GM21723 (cell line): ENCODE measurements at regions not wholly inside any gene's neighbourhood (a gene's known extent, or its start where the extent isn't known, plus 50 kb on each side); places are given as distances from the start of the nearest gene placed in this dataset.
"Not testable (repeated sequence)": the region's sequence is repeated elsewhere in the genome, so short reads cannot be mapped to it uniquely, and the experiment has no call there.

Experiments used
- ATAC-seq: cut with Tn5 transposase; IDR thresholded peaks from one replicate; pipeline ENCODE4 v1.9.1; 2021; ENCODE audit warnings: mild to moderate bottlenecking, moderate library complexity; ENCODE audit not compliant: unreplicated experiment

GRCh38 chr4:148964456-148964855 lies 522.2 kb upstream of the NR3C2 start:
- ATAC-seq = no peak

DNA sequence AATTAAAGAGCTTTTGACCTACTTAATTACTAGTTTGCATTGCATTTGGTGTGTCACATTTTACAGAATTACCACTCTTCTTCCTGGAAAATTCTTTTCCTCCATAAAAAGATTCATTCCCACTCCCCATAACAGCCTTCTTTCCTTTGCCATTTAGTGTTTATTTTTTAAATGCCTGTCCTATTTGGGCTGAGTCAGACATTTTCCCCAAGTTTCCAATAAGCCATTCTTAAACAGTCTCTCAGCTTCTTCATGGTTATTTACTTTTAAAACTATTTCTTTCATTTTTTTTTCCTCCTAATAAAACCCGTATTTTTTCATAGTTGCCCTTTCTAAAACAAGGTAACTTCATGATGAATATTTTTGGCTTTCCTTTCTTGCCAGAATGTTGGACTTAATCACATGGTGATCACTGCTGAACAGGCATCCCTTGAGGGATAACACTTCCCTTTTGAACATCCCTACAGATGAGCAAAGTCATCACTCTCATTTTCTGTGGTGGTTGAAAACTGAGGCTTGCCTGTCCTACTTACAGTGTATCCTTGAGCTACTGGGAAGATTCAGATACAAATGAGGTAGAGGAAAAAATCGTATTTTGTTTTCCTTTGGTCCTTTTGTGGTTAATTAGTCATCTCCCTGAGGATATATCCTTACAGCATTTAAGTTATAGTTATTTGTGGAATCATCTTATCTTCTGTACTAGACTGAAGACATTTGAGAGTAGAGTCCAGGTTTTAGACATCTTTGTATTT lies 520.5 kb upstream of the NR3C2 start:
- no peak for ATAC-seq

DNA sequence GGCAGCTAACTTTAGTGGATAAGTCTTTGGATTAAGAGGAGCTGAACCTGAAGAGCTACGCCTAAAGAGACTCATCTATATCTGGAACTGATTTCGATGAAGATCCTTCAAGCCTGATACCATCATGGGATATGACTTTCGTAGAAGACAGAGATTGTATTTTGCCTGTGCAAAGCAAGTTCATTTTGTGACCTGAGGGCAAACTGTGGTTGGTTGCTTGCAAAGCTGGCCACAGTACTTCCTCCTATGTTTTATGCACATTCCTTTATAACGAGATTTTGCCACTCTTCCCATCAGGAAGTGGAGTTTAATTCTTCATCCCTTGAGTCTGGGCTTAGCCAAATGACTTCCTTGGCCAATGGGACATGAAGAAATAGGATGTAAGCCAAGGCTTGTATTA lies 519.3 kb upstream of the NR3C2 start:
- ATAC-seq = no peak

GRCh38 chr4:148958317-148958716 lies 516.1 kb upstream of the NR3C2 start:
- no peak for ATAC-seq

DNA sequence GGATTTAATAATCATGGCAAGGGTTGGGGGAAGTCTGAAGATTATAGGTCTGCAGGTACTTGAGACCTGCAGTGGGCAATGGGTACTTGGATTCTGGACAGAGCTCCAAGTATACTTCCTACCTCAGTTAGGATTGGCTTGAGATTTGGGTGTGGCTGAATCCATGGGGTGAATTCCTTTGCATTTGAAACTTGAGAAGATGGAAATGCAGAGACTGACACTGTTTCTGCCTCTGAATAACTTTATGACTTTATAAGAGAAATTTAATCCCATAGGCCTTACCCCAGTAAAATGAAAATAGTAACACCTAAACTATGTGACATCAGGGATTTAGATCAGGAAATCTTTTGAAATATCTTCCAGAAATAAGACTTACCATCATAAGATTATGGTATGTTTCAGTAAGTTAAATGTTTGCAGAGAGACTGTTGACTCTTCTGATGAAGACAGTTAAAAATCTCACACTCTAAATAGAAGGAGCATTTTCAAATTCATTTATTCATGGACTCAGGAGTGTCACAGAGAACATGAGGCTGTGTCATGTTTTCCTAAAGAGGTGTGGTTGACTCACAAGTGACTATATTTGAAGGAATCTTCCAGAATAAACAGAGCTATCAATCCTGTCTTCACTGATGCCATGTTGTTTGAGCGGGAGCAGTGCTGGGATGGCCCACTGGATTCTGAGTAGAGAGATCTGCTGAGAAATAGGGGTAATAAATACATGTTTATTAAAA lies 513.5 kb upstream of the NR3C2 start:
- no peak for ATAC-seq

DNA sequence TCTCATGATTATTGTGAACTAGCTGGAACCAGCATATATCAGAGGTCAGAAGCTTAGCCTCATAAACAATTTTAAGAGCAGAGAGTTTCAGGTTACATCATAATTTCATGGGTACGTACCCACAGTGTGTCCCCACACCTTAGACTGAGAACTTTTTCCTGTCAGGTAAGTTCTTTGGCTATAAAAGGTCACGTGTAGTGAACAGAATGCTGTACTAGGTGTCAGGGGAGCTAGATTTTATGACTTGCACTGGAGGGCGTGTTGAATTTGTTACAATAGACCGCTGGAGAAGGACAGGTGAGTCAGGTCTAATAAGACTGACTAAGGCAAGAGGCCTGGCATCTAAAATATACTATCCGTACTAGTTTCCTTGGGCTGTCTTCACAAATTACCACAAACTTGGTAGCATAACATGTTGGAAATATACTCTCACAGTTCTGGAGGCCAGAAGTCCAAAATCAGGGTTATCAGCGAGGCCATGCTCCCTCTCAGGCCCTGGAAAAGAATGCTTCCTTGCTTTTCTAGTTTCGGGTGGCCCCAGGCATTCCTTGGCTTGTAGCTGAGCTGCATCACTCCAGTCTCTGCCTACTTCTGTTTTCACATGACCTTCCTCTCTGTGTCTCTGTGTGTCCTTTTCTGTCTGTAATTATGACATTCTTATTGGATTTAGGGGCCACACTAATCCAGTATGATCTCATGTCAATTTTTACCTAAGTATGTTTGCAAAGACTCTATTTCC lies 512.0 kb upstream of the NR3C2 start:
- ATAC-seq = no peak

DNA sequence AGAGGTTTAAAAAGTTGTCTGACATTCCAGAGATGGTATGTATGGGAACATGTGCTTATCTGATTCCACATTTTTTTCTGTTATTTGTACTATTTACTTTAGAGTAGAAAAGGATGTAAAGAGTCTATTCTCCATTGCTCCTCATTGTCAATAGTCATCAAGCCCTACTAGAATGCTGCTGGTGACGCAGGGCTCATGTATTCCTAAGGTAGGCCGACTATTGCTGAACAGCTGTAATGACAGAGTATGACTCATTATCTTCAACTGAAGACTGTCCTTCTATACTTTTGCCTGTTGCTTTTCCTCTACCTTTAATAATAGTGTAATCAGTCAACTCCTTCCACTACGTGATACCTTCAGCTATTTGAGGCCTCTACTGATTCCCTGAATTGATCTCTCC lies 509.1 kb upstream of the NR3C2 start:
- no peak for ATAC-seq

- no peak for ATAC-seq
Measured at GRCh38 chr4:148946271-148946670, 504.1 kb upstream of the NR3C2 start.

- ATAC-seq = no peak
Measured at GRCh38 chr4:148944839-148945219, 502.6 kb upstream of the NR3C2 start.

DNA sequence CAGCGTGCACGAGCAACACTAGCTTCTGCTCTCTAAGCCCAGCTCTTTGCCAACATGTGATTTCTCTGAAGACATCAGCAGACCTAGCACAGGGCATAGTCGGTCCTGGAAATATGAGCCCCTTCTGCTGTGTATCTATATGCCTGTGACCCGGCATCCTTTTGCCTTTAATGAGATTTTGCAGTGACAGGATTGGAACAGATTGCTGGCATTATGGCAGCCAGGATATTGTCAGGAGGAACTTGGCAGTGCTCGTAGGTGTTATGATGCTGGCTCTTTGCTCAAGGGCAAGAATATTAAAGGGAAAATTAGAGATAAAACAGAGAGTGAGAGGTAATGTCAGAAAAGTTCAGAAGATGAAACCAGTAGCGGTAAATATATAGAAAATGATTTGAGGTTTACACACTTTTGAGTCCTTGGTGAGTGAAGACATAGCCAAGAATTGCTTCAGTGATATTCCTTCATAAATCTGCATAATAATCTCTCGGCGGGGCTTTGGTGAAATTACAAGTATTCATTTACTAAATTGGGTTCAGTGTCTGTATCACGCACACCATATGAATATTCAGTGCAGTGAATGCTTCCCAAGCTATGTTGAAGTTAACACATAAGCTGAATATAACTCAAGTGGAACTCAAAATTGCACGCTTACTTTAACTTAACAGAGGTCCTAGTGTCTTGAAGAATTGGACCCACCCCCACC lies 502.1 kb upstream of the NR3C2 start:
- ATAC-seq = no peak

DNA sequence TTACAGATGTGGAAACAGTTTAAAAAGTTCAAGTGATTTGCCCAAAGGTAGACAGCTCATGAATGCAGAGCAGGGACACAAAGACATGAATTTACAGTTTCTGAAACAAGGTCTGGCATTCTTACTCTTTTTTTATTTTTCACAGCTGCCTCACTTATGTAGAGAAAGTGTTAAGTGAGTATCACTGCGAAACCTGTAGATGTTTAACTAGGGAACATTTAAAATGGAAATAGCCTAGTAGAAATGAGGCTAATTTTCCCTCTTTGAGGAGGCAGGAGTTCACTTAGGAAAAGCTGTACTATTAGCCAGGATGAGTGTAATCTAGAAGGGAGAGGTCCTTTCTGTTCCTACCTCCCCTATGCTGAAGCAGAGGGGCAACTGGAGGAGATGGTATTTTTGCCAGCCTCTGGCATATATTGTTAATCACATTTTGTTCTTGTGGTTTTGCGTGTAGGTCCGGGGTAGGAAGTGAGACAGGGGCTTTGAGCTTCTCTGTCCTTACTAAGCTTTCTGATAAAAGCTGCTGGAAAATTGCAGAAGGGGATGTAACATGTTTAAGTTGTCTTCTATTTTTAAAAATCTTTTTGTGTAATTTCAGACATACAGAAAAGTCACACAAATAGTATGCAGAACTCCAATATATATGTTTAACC lies 492.8 kb upstream of the NR3C2 start:
- no peak for ATAC-seq

GRCh38 chr4:148926276-148927260 lies 484.4 kb upstream of the NR3C2 start:
- ATAC-seq = no peak

GRCh38 chr4:148923881-148924280 lies 481.7 kb upstream of the NR3C2 start:
- ATAC-seq = no peak

- ATAC-seq = no peak
Measured at GRCh38 chr4:148922497-148922896, 480.3 kb upstream of the NR3C2 start.

GRCh38 chr4:148914734-148915133 lies 472.5 kb upstream of the NR3C2 start:
- ATAC-seq = no peak

DNA sequence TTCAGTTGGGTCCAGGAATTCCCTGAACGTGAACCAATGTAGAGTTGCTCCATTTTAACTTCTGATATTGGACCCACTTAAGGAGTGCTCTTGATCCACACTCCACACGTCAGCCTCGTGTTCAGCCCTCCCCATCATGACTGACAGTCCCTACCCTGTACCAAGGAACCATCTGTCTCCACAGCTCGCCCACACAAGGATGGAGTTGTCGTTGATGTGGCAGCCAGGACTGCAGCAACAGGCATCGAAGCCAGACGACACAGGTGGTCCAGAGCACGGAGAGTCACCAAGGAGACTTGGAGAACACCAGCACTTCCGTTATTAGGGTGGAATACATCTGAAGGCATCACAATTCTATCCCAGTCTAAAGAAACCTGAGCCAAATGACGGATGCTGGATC lies 472.1 kb upstream of the NR3C2 start:
- no peak for ATAC-seq

DNA sequence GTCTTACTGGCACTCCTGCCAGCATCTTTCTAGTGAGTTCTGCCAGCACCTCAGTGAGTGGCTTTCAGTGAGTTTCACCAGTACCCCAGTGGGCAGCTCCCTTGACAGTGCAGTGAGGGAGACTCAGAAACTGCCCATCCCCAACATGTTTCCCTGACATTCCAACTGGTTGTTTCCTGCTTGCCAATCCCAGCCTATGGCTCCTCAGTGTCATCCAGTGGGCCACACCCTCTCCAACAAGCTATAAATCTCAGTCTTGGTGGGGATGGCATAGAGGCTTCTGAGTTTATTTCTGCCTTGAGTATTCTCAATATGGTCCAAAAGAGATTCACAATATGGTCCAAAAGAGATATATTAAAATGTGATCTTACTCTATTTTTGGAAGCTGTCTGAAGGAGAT lies 461.2 kb upstream of the NR3C2 start:
- ATAC-seq = no peak

GRCh38 chr4:148901075-148901705 lies 459.0 kb upstream of the NR3C2 start:
- ATAC-seq = no peak

DNA sequence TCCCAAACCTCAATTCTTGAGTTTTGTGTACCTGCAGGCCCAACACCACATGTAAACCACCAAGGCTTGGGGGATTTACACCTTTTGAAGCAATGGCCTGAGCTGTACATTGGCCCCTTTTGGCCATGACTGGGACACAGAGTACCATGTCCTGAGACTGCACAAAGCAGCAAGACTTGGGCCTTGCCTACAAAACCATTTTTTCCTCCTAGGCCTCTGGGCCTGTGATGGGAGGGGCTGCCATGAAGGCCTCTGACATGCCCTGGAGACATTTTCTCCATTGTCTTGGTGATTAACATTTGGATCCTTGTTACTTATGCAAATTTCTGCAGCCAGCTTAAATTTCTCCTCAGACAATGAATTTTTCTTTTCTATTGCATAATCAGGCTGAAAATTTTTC lies 455.9 kb upstream of the NR3C2 start:
- not testable (repeated sequence) for ATAC-seq
